Non-pigmented ciliary epithelial cell (primary cell): ENCODE measurements at regions not wholly inside any gene's neighbourhood (a gene's known extent, or its start where the extent isn't known, plus 50 kb on each side); places are given as distances from the start of the nearest gene placed in this dataset.

Source experiments
- DNase-seq: peaks from one replicate; pipeline ENCODE4 v3.0.0-alpha.2; 2010; ENCODE audit warnings: low read depth

DNA sequence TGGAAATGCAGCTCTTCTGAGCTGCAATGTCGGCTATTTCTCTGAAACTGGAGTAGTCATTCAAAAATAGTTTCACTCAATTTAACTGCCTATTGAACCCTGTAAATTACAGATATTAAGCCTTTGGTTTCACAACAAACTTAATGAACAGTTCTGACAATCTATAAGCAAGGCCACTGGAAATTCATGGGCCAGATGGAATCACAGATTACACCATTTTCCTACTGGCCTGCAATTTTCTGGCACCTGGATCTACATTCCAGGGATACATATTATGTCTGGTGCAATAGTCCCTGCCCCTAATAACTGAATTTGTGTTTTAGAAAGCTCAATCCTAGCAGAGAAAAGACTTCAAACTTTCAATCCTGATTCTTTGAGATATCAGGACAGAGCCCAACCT is 551.7 kb downstream of the RNF144A start:
- no peak for DNase-seq

DNA sequence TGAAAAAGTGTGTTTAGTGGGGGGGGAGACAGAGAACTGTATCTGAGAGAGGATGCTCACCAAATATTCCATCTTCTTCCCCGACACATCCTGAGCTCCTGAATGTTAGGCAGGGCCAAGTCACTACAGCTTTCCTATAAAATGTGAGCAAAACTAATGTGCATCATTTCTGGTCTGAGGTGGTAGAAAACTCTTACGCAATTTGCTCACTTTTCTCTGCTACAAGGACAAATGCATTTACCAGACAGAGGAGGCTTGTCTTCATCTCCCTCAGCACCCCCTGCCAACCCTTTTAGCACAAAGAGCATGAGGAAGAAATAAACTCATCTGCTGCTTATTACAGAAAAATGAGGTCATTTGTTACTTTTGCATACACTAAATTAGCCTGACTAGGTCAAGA is 554.0 kb downstream of the RNF144A start:
- DNase-seq, result no peak

DNA sequence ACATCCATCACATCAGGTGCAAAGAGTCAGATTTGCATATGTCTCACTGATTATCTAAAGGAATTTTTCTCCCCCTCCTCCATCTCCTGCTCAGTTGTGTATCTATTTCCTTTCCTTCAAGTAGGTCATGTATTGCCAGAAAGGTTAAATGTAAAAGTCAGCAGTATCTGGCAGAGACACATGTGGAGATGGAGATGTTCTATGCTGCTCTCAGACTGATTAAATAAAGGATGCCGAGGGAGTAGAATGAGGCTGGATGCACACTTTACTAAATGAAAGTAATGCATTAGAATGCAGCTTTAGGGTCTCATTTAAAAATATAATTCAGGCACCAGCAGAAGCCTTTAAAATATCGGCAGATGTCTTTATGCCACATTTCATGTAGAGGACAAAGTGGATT is 555.3 kb downstream of the RNF144A start:
- DNase-seq, result no peak

DNA sequence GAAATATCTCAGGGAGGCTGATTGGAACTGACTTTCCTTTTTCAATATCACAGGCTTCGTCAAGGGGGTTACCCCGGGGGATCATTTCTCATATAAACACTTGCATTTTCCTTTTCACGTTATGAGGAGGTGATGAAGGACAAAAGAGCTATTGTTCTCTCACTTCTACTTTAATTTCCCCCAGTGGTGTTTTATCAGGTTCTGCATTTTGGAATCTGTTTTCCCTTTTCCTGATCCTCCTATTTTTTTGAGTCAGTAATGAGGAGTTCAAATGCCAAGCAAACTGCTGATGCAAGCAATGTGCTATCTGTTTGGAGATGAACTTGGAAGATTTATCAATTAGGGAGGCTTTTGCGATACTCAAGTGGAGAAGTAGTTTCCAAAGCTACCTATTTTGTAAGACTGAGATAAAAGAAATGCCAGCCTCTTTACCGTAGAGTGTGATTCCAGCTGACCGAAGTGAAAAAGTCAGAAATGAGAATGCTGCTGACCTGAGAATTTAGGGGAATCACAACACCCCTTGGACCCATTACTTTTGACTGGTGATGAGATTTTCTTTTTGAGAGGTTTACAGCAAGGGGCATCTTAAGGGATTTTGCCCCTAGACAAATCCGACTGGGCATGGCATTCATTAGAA is 556.0 kb downstream of the RNF144A start:
- no peak for DNase-seq

GRCh38 chr2:7476371-7476770 is 559.2 kb downstream of the RNF144A start:
- no peak for DNase-seq

DNA sequence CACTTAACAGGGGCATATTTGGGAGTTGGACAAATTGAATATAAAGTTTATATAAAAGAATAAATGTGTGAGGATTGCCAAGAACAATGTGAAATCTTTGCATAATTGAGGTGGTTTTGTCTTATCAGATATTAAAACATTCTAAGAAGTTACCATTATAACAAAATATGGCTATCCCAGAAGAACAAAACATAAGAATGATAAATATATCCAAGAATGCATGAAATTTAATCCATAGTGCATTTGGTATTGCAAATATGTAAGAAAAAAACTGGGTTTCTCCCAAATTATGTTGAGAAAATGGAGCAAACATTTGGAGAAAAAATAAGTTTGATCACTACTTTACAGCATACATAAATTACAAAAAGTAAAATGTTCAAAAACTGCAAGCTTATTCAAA is 562.4 kb downstream of the RNF144A start:
- DNase-seq, result no peak

GRCh38 chr2:7480431-7480830 is 563.2 kb downstream of the RNF144A start:
- DNase-seq, result no peak

DNA sequence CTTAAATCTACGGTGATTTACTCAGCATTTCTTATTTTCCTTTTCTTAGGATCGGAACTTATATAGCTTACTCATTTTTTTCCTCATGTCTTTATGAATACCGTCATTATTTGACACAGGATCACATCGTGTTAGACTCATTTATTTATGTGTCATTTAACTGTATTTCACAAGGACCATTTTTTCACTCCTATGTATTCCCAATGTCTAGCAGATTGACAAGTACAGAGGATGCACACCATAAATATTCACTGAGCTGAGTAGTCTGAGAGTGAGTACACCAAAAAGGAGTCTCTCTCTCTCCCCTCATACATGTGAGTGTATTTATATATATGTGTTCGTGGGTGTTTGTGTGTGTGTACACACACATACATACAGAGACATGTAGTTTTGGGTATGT is 573.5 kb downstream of the RNF144A start:
- DNase-seq, result no peak

GRCh38 chr2:7492719-7493118 is 575.5 kb downstream of the RNF144A start:
- no peak for DNase-seq

DNA sequence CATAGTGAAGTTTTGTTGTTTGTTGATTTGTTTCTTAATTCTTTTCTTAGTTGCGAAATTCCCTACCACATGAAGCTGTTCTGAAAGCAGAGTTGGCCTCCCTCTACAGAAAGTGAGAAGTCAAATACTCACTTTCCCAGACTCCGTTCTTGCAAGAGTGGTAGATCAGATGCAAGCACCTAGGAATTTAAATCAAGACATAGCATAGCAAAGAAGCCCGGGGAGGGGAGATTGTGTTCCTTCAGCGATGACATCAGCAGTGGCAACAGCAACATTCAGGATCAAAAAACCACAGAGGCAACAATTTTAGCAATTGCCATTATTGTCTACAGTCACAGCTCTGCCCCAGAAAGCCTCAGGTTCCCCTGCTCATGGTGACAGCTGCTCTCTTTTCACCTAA is 580.0 kb downstream of the RNF144A start:
- DNase-seq, result no peak

GRCh38 chr2:7499018-7499417 is 581.8 kb downstream of the RNF144A start:
- DNase-seq, result no peak

GRCh38 chr2:7502336-7502735 is 585.1 kb downstream of the RNF144A start:
- no peak for DNase-seq

DNA sequence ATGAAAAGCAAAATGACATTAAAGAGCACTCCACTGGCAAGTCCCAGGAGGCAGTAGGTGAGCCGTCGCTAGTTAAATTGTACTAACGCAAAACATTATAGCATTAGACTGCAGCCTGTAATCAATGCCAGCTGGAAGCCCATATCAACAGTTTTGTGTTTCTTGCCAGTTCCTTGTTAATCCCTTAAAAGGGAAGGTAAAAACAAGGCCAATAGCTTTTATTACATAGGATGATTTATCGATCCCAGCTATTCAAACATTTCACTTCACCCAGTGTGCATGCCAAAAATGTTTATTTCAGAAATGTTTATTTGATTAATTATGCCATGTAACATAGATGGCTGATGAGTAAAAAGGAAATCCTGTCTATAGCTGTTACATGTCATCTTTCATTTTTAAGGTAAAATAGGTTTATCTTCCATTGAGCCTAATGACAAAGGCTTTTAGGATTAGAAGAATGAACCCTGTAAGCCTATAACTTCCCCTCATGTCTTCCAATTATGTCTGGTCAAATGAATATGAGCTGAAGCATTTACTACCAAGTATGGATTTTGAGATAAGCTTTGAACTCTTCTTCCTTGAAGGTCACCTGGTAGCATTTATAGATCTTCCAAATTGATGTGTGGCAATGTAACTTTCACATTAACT is 591.2 kb downstream of the RNF144A start:
- no peak for DNase-seq

DNA sequence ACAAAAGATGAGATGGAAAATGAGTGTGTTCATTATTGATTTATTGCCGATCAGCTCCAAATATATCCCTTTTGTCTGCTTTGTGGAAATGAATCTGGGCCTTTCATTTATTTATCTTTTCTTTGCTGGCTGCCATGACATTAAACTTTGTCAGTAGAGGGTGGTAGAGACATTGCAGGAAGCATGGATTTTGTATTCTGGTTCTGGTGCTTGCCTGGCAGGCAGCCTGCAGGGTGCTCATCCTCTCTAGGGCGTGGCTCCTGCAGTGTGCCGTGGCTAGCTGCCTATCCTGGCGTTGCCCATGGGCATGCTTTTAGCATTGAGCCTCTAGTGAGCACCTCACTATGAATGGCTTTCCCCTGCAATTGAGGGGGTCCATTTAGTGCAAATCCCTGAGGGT is 593.1 kb downstream of the RNF144A start:
- DNase-seq, result no peak

DNA sequence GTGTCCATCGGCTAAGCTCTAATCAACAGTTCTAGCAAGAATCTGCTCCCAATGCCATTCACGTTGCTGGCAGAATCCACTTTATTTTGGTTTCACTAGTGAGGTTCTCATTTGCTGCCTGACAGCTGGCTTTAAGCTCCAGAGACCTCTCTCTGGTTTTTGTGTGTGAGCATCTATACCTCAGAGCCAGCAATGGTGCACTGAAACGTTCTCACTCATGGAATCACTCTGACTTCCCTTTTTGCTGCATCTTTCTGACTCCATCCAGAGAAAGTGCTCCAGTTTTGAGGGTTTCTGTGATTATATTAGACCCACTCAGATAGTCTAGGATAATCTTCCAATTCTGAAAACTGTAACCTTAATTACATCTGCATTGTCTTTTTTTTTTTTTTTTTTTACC is 596.6 kb downstream of the RNF144A start:
- no peak for DNase-seq

- no peak for DNase-seq
Observed at GRCh38 chr2:7515327-7515726, 598.1 kb downstream of the RNF144A start.

GRCh38 chr2:7516484-7517063 is 599.4 kb downstream of the RNF144A start:
- DNase-seq, result no peak

- no peak for DNase-seq
Observed at GRCh38 chr2:7517088-7517487, 599.9 kb downstream of the RNF144A start.

DNA sequence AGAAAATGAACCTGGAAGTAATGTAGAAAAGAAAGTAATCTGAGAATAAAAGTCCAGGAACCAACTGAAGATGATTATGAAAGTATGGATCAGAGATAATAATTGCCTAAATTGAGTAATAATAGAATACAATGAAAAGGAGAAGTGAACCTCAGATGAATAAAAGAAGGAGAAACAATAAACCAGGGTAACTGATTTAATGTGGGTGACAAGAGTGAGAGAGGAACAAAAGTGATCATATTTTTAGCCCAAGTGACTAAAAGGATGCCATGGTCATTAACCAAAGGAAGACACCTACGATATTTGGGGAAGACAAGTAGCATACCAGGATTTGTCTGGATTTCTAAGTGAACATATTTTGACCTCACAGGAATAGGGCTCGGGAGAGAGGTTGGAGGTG is 600.6 kb downstream of the RNF144A start:
- DNase-seq, result no peak

GRCh38 chr2:7523481-7524120 is 606.4 kb downstream of the RNF144A start:
- DNase-seq, result no peak

DNA sequence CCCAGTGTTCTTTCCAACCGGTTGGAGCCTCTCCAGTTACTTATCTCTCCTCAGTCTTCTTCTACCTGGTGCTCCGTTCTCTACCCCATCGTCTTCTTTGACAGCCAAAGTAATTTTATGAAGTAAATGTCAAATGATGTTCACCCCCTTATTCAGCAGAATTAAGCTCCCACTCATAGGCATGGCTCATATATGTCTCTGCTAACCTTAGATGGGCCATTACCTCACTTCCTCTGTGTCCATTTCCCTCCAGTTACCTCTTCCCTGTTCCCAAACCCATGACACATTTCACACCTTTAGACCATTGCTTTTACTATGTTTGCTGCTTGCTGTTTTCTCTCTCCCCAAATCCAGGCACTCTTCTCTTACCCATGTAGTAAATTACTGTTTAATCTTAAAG is 607.0 kb downstream of the RNF144A start:
- DNase-seq, result no peak

DNA sequence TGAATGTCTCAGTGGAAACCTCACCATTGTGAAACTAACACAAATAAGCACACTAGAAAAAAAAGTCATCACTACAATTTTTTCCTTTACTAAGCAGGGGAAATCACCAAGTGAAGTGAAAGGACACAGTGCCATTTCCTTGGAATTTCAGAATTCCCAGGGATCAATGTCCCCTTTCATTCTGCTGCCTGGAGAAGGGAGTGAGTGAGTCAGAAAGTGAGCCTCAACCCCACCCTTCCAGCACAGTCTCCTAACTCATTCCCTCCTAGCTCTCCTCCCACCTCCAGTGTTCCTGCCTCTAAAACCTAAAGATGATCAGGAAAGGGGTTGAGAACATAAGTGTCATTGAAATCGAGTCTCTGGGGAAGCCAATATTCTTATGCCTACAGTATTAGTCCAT is 608.5 kb downstream of the RNF144A start:
- no peak for DNase-seq

GRCh38 chr2:7527165-7527722 is 610.0 kb downstream of the RNF144A start:
- DNase-seq, result no peak
